Cerebellar cortex (tissue), 1 donor: ENCODE measurements at regions not wholly inside any gene's neighbourhood (a gene's known extent, or its start where the extent isn't known, plus 50 kb on each side); places are given as distances from the start of the nearest gene placed in this dataset.
A peak's percentile ranks its signal among the peaks of the same experiment; 100 is the strongest.

Source experiments
- DNase-seq: peaks from one replicate; pipeline ENCODE4 v3.0.0-alpha.2; 2015; ENCODE audit warnings: low spot score

DNA sequence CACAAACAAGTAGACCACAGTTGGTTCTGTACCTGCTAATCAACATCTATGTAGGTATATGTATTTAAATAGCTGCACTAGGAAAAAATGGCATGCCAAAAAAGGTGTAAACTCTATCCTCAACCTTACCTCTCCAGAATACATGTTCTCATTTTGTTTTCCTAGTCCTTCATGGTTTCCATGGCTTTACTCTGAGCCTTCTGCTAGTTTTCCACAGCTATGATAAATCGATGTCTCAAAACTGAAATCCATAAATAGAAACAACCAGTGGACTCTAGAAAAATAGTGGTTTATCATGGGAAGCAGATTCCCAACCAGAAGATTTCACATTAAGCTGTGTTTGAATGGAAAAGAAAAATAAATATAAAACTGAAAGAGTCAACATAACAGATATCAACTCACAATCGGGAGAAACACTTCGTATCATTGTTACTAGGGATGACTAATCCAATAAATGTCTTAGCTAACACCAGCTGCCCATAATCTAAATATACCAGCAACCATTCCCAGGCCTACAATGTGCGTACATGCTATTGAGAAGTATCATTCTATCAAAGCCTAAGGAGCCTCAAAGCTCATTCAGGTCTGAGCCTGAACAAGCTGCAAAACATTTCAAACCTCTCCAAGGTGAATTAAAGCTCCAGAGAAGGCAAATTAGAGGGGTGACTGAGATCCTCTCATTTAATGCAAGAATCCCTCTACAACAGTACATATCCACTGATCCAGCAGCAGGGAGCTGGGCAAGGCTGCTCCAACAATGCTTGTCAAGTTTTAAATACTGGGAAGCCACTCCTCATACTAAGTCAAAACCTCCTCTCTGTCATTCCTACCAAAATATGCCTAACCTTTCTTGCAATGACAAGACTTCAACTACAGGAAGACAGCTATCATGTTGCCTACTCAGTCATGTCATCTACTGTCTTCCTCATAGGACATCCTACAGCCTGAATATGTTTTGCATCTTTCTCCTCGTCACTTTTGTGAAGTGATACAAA lies 90.2 kb downstream of the KCTD12 start:
- no peak for DNase-seq

DNA sequence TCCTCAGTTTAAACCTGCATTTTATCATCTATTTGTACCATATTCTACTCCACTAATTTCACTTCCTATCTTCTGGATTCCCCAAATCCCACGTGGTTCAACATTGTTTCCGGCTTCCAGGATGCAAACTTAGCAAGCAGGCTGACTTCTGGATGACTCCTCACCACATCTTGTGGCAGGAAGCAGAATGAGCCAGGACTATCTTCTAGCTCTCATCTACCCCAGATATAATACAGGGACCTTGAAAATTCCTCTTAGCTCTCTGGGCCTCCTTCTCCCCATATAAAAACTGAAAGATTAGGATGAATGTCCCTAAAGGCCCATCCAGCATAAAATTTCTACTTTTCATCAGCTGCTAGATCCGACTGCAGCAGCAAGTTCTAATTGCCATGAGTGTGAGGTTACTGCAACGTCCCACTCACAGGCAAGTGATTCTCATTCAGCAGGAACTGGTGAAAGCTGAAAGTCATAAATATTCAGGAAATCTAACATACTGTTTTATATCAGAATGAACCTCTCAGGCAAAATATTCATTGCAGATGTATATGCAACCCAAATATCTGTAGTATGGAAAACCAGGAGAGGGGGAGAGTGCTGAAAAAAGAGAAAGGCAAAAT lies 93.4 kb downstream of the KCTD12 start:
- DNase-seq: no peak

DNA sequence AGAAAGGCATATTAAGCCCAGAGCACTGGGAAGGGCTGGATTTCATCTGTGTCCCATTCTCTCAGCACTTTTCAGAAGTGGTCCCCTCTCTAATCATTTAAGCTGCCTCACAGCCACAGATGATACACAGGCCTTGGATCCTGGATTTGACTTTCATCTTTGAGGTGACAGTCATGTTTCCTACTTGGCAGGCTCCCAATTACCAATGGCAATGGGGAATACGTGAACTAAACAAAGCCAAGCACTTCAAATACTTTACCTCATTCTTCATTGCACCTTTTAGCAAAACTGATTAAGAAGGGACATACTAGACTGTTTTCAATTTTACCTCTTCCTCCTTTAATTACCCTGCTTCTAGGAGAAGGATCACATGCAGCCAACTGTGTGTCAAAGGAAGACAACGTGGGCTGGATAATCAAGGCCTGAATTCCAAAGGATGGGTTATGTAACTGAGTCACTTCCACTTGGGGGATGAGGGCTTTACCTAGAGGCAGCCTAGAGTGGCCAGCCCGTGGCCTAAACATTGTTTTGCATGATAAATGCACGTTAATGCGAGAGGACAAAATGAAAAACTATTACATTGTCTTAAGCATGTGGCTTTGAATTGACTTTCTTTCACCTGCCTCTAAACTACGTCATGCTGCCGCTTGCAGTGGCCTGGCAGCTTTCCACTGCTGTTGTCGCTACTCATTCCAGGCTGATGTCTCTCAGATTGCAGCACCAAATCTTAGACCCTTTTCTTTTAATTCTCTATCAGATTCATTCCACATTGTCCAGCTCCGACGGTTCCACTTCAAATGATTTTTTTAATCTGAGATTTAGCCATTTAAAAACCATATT lies 95.0 kb downstream of the KCTD12 start:
- DNase-seq: peak; percentile 28

DNA sequence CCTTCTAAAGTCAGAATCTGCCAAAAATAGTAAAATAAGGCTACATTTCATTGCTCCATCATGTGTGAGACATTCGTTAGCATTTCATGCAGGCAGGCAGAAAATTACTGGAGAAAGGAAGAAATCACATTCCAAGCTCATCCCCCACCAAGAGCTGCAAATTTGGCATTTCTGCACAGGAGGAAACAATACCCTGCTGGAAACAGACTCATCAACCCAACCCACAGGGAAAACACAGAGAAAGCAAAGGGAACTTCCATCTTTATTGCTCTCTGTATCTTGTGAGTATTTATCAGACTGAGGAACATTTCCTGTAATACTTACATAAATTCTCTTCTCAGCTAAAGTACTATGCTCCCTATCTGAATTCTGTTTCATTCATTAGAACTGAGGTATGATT lies 95.7 kb downstream of the KCTD12 start:
- peak; percentile 48 for DNase-seq

DNA sequence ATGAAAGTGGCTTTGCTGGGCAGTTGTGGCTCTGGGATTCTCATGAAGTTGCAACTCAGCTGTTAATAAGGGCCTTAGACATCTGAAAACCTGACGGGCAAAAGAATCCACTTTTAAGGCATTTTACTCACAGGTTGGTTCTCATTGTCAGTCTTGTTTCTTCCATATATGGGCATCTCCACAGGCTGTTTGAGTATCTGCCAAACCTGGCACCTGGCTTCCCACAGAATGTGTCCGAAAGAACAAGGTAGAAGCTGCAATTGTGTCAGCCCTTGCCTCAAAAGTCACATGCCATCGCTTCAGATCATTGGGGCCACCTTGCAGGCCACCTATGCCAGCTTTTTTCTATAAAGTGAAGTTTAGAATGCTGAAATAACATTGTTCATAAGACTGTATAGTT lies 102.4 kb downstream of the KCTD12 start:
- DNase-seq: peak; percentile 92

DNA sequence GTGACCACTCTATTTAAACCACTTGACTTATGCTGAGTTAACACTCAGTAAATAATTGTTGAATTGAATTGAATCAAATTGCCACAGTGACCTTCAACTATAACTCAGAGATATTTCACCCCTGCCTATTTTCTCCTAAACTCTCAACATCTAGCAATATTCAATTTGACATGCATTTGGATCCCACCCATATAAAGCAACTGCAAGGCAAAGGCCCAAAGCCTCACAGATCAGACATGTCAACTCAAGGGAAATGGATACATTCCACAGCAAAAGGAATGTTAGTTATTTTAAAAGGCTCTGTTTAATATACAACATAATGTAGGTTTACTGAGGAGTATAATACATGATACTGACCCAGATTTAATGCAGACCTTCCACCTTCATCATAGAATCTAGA lies 107.4 kb downstream of the KCTD12 start:
- no peak for DNase-seq

DNA sequence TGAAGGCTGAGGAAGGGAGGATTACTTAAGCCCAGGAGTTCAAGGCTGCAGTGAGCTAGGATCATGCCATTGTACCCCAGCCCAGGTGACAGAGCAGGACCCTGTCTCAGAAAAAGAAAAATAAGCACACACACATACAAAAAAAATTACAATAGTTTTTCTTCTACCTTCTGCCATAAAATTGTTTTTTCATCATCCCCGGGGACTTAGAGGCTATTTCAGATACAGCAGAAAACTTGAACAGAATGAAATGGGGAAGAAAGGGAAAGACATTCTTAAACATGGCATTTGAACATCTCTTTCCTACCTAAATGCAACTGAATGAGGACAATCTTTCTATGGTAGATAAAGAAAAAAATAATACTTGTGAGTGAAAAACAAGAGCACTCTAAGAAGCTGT lies 109.1 kb downstream of the KCTD12 start:
- DNase-seq: no peak

DNA sequence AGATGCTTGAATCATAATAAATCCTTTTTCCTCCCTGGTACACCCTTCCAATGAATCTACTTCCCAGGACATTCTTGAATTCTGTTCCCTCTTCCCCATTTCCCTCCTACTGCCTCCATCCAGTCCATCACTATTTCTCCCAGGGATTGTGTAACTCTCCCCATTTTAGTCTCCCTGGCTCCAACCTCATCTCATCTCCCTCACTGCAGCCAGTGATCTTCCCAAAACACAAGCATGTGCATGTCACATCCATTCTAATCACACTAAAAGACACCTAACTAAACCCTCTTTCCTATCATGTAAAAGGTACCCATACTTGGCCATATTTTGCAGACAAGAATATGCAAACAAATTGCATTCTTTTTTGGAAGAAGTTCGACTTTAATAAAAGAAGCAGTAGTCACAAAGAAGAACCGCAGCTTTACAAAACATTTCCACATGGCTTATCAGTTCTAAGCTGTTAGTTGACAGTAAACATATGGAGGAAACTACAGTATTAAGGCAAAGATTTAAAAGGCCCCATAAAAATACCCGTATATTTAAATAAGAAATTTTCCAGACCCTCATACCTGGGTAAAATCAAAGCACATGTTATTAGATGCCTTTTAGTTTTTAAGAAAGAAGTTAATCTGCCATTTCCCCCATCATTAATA lies 111.0 kb downstream of the KCTD12 start:
- no peak for DNase-seq

DNA sequence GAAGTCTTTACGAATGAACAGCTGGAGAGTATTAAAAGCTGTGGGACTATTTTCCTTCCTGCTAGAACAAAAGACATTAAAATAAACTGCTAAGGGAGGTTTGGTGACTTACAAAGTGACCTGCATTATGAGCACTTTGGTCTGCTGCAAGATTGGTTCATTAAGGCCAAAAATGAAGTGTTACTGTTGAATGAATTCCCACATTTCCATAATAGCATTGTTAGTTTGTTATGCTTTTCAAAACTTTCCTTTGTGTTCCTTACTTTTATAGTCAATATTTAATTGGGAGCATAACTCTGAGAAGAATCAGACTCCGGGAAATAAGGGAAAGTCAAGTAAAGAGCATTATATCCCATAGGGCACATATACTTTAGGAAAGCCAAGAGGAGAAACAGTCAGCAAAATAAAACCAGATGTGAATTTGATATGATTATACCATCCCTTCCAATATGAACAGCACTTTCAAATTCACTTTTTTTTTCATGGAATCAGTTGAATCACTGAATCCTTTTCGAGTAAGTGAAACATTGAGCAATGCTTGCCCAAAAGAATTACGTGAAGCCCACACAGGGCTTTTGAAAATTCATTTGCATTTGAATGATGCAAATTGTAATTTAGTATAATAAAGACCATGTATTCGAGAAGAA lies 112.6 kb downstream of the KCTD12 start:
- DNase-seq: no peak

DNA sequence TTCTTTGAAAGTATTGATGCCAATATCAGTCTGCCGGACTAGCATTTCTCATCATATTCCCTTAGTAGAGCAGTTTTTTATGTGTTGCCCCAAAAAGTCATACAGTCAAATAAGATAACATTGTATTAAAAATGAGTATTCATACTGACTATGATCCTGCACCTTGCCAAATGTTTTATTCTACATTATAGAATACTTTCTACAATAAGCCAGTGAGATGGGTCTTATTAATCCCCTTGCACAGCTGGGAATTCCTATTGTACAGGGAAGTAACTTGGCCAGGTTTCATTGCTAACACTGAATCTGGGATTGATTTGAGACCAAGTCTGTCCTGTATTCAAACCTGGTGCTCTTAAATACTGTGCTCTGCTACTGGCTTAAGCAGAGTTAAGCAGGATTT lies 114.0 kb downstream of the KCTD12 start:
- DNase-seq: no peak

DNA sequence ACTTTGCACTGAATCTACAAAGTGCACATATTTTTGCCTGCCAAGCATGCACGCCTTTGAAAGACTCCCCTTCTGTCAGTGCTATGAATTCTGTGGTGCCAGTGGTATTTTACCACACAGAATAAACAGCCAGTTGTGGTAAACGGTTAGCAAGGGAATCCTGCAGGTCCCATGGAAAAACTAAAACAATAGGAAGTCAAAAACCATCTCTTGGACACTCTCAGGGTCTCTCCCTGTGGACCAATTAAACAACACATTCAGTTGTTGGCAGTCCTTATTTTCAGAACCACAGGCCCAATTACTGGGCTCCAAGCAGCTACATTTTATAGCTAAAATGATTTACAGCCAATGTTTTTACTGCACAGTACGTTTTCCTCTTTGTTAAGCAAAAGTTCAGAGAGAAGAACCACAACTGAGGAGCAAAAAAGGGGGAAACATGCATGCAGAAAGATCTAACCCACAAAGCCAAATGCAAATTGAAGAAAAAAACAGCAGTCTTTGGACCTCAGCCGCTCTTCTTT lies 116.9 kb downstream of the KCTD12 start:
- DNase-seq: no peak

DNA sequence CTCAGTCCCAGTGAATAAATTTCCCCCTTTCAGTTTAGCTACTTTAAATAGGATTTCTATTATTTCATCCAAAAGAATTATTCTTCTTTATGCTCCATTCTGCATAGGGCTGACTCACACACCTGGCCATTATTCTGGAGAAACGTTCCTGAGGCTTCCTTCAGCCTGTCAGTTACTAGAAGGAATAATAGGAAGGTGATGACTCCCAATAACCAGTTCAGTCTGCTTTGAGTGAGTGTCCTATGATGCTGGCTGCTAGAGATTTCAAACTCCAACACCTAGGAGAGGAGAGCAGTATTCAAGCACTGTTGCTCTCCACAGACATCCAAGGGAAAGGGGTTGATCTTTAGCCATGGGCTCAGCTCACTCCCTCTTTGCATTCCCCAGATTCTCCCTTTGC lies 117.8 kb downstream of the KCTD12 start:
- no peak for DNase-seq

DNA sequence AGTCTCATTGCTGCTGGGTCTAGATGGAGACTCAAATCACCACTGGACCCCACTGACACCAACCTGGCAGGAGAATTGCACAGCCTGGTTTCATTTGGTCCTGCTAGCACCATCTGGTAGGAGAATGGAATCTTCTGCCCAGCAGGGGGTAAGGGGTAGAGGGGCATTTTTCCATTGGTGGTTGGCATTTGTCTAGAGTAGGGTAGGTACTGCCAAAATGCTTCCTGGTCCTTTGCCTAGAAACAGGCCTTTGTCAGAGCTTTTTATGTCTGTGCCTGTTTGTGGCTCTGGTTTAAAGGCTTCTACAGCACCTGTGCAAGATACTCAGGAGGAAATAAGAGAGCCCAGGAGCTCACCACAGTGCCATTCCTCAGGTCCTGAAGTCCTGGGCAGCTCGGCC lies 121.3 kb downstream of the KCTD12 start:
- peak; percentile 77 for DNase-seq

DNA sequence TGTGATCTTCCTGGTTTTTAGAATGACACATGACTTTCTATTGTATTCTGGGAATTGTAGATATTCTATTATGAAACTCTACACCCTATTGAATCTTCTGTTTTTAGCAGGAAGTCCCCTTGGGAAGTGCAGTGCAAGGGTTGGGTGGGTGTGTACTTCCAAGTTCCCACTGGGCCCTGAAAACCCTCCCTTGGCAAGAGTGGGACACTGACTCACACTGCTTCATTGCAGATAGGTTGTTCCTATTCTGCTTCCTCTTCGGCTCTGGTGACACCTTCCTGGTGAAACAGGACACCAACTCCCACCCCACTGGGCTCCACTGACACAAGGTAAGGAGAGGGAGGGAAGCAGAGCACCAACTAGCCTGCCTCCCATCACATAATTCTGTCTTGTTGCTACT lies 121.8 kb downstream of the KCTD12 start:
- no peak for DNase-seq

DNA sequence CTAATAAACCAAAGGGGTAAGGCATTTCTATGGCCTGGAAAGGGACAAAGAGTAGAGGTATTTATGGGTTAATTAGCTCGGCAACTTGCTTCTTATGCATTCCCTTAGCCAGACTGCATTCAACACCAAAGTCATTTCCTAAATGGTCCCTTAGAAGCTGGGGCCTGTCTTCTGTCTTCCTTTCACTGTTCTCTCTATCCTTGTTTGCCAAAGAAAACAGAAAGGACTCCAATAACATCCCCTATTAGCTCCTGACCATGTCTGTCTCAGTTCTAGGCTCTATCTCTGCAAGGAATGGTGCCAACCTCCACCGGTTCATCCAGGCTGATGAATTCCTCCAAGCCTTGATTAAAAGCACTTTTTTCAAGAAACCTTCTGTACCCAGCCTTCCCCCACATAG lies 123.5 kb downstream of the KCTD12 start:
- DNase-seq: no peak

DNA sequence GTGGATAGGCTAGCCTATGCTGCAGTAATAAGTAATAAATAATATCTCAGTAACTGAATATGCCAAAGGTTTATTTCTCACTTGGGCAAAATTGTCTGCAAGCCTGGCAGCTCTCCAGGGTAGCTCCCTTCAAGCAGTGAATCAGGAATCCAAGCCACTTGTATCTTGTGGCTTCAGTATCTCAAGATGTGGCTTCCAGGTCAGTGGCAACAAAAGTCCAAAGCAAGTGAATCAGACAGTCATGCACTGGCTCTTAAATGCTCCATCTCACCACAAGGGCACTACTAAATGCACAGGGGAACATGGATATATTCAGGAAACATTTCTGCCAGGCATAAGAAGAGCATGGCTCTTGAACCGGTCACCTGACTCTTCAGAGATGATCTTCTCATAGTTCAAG lies 126.3 kb downstream of the KCTD12 start:
- DNase-seq: no peak

DNA sequence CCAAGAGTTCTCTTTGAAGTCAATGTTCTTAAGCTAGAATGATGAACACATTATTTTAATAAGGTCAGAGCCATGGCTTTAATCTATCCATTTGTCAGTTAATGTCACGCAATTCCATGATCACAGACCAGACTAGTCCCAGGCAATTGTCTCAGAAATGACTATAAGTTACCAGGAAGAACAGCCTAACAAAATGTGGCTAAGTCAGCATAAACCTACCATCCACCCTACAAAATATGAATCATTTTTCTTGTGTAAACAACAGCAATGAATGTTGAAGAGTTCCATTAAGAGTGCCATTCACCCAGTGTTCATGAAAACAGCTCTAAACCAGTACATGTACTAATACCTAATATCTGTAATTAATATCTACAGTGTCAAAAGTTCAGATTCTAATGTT lies 127.5 kb downstream of the KCTD12 start:
- DNase-seq: no peak

DNA sequence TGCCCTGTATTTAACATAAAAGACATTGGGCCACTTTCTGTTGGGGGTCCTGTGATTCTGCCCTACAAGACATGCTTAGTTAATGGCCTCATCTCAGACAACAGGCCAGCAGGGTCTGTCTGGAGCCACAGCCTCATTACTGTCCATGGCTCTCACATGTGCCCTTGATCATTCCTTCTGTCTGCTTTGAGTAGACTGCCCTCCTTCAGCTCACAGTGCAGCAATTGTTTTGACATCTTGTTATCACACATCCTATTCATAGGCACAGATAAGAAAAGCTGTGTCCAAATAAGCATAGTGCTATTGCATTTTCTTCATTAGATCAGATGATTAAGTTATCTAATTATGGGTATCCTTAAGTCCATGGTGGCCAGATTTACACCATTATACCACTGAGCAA lies 127.9 kb downstream of the KCTD12 start:
- DNase-seq: no peak

DNA sequence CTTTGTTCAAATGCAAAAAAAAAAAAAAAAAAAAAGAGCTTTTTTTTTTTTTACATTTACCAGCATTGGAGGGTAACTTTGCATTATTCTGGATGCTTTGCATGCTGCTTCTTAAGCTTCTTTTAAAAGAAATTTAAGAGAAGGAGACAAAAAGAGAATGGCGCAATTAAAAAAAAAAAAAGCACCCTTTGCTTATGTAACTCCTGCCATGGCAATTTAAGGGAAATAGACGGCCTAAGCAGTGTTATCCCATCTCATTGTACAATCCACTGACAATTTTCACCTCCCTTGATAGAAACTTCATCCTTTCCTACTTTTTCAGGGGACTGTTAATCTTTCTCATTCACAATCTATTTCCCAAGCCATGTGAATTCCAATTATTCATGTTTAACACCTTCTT lies 129.8 kb downstream of the KCTD12 start:
- no peak for DNase-seq

DNA sequence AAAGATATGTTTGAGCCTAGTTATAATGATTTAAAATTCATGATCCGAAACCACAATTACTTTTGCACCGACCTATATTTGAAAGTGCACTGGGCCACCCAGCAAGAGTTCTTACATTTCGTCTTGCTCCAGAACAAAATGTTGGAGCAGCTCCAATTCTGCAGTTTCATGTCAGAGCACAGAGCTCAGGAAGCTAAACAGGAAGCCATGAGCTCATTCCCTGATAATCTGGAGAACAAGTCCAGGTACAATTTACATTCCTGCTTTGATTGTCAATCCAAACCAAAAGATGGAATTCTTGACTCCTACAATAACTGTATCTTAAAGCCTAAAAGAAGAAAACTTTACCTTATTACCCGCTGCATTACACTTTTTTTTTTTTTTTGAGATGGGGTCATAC lies 131.8 kb downstream of the KCTD12 start:
- DNase-seq: peak; percentile 35

DNA sequence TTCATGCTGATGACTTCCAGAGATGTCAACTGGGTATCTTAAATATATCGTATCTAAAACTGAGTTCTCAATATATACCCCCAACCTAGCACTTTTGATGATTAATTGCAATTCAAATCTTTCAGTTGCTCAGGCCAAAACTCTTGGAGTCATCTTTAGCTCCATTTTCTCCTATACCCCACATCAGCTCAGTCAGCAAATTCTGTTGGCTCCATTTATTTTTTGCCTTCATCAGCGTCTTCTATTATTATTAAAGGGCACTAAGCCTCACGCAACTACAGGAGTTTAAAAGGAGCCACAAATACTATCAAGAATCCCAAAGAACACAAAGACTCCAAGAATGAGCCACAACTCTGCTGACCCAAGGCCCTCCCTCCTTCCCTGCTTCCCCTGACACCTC lies 134.9 kb downstream of the KCTD12 start:
- no peak for DNase-seq
